Mesothelial cell of epicardium (in vitro differentiated cells): ENCODE measurements at regions not wholly inside any gene's neighbourhood (a gene's known extent, or its start where the extent isn't known, plus 50 kb on each side); places are given as distances from the start of the nearest gene placed in this dataset.

Experiments
- DNase-seq, 2 experiments: peaks; one replicate each; pipeline ENCODE4 v3.0.0; 2021; ENCODE audit warnings: low spot score in 2 of 2; ENCODE audit not compliant: unreplicated experiment in 2 of 2
- H3K27ac Mint-ChIP-seq: 2 replicates; pipeline ENCODE4 v1.8.0; 2021; ENCODE audit warnings: mixed read lengths
- H3K27me3 Mint-ChIP-seq: 2 replicates; pipeline ENCODE4 v1.8.0; 2021; ENCODE audit warnings: low read depth, mixed read lengths
- H3K36me3 Mint-ChIP-seq: 2 replicates; pipeline ENCODE4 v1.8.0; 2021; ENCODE audit warnings: mixed read lengths
- H3K4me1 Mint-ChIP-seq: 2 replicates; pipeline ENCODE4 v1.8.0; 2021; ENCODE audit warnings: mixed read lengths
- H3K4me3 Mint-ChIP-seq: 2 replicates; pipeline ENCODE4 v1.8.0; 2021; ENCODE audit warnings: mild to moderate bottlenecking, moderate library complexity, mixed read lengths
- H3K9me3 Mint-ChIP-seq: 2 replicates; pipeline ENCODE4 v1.8.0; 2021; ENCODE audit warnings: mixed read lengths
- CTCF ChIP-seq: fragments of 200-600 bp; sonication (generic); IDR thresholded peaks from one replicate; pipeline ENCODE4 v1.5.0; 2021; ENCODE audit warnings: antibody characterized with exemption; ENCODE audit not compliant: unreplicated experiment

GRCh38 chr4:33062155-33062806 is 2342.1 kb downstream of the PCDH7 start:
- TF ChIP-seq CTCF, result no peak
- Mint-ChIP-seq H3K4me3 (no peak overlapping the region), H3K4me1 (peaks cover 29% of the 10 kb centered on the region), H3K27ac (peak overlapping the region; percentile 82), H3K36me3 (no peaks in the 10 kb centered on the region), H3K27me3 (no peaks in the 10 kb centered on the region), H3K9me3 (peaks cover 9% of the 10 kb centered on the region)
- no peak for DNase-seq

DNA sequence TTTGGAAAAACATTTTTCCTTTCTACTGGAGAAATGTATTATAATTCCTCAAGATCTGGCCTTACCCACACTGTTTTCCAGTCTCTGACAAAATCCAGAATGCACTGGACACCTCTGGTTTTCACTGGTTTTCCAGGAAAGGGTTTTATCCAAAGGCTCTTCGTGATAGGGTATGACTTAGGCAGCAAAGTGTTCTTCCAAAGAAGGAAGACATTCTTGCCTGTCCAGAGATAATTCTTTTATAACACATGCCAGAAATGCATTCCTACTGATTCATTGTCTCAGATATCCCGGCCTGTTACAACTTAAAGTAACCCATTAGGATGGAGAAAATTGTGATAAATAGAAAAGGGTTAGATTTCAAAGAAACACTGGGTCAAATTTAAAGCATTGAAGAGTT is 2343.1 kb downstream of the PCDH7 start:
- peaks cover 7% of the 10 kb centered on the region for H3K9me3 Mint-ChIP-seq
- H3K4me1 Mint-ChIP-seq, result peaks cover 27% of the 10 kb centered on the region
- H3K27me3 Mint-ChIP-seq, result no peaks in the 10 kb centered on the region
- H3K36me3 Mint-ChIP-seq, result no peaks in the 10 kb centered on the region
- no peak for DNase-seq
- peak overlapping the region; percentile 82 for H3K27ac Mint-ChIP-seq
- TF ChIP-seq CTCF, result no peak
- no peak overlapping the region for H3K4me3 Mint-ChIP-seq

DNA sequence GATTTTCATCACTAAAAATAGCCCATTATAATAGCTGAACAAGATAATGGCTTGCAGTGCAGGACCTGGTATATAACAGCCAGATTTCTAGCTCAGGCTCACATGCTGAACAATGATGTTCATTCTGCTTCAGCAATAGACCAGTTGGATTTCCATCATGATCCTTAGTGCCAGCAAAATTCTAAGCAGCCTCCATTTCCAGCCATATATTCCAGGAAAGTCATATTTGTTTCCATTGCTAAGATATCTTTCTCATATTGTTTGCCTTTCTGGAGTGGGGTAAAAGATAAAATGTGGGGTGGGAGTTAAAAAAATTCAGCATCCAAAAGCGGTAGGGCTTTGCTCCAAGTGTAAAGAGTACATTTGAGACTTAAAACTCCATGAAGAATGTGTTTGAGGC is 2344.1 kb downstream of the PCDH7 start:
- TF ChIP-seq CTCF, result no peak
- no peak for DNase-seq
- H3K36me3 Mint-ChIP-seq, result peaks cover 4% of the 10 kb centered on the region
- no peak overlapping the region for H3K4me3 Mint-ChIP-seq
- H3K4me1 Mint-ChIP-seq, result peaks cover 27% of the 10 kb centered on the region
- no peaks in the 10 kb centered on the region for H3K27me3 Mint-ChIP-seq
- peak overlapping the region; percentile 82 for H3K27ac Mint-ChIP-seq
- H3K9me3 Mint-ChIP-seq, result peaks cover 9% of the 10 kb centered on the region

GRCh38 chr4:33065749-33066148 is 2345.6 kb downstream of the PCDH7 start:
- no peak for DNase-seq
- H3K27me3 Mint-ChIP-seq, result no peaks in the 10 kb centered on the region
- TF ChIP-seq CTCF, result no peak
- peaks cover 27% of the 10 kb centered on the region for H3K4me1 Mint-ChIP-seq
- H3K9me3 Mint-ChIP-seq, result peaks cover 21% of the 10 kb centered on the region
- H3K4me3 Mint-ChIP-seq, result no peak overlapping the region
- H3K36me3 Mint-ChIP-seq, result peaks cover 15% of the 10 kb centered on the region
- H3K27ac Mint-ChIP-seq, result no peak overlapping the region

- H3K27me3 Mint-ChIP-seq, result no peaks in the 10 kb centered on the region
- no peak overlapping the region for H3K4me3 Mint-ChIP-seq
- no peak overlapping the region for H3K27ac Mint-ChIP-seq
- TF ChIP-seq CTCF, result no peak
- peaks cover 30% of the 10 kb centered on the region for H3K4me1 Mint-ChIP-seq
- peaks cover 18% of the 10 kb centered on the region for H3K36me3 Mint-ChIP-seq
- peaks cover 26% of the 10 kb centered on the region for H3K9me3 Mint-ChIP-seq
- no peak for DNase-seq
Observed at GRCh38 chr4:33067221-33067620, 2347.1 kb downstream of the PCDH7 start.

GRCh38 chr4:33068539-33068938 is 2348.4 kb downstream of the PCDH7 start:
- peaks cover 28% of the 10 kb centered on the region for H3K9me3 Mint-ChIP-seq
- DNase-seq, result no peak
- H3K36me3 Mint-ChIP-seq, result peaks cover 21% of the 10 kb centered on the region
- H3K4me1 Mint-ChIP-seq, result peaks cover 30% of the 10 kb centered on the region
- H3K4me3 Mint-ChIP-seq, result no peak overlapping the region
- no peaks in the 10 kb centered on the region for H3K27me3 Mint-ChIP-seq
- no peak overlapping the region for H3K27ac Mint-ChIP-seq
- TF ChIP-seq CTCF, result no peak
